Kidney capillary endothelial cell (primary cell): ENCODE measurements at regions not wholly inside any gene's neighbourhood (a gene's known extent, or its start where the extent isn't known, plus 50 kb on each side); places are given as distances from the start of the nearest gene placed in this dataset.

ENCODE experiments used
- DNase-seq: peaks from one replicate; pipeline ENCODE4 v3.0.0-alpha.2; 2018; ENCODE audit warnings: low spot score

DNA sequence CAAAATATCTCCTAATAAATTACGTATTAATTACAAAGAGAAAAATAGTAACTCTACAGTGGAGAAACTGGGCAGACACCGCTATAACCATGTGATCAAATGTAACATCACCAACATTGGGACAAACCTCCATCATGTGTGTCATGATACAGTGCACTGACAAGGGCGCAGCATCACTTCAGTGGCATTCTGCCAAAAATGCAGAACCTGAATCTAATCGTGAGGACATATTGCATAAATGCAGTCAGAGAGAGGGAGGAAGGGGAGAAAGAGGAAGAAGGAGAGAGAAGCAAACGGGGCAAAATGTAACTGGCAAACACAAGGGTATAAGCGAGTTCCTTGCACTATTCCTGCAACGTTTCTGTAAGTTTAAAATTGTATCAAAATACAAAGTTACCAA, 74.2 kb upstream of the MARCHF10 start:
- DNase-seq: no peak

GRCh38 chr17:62880120-62880519, 72.0 kb upstream of the MARCHF10 start:
- no peak for DNase-seq

DNA sequence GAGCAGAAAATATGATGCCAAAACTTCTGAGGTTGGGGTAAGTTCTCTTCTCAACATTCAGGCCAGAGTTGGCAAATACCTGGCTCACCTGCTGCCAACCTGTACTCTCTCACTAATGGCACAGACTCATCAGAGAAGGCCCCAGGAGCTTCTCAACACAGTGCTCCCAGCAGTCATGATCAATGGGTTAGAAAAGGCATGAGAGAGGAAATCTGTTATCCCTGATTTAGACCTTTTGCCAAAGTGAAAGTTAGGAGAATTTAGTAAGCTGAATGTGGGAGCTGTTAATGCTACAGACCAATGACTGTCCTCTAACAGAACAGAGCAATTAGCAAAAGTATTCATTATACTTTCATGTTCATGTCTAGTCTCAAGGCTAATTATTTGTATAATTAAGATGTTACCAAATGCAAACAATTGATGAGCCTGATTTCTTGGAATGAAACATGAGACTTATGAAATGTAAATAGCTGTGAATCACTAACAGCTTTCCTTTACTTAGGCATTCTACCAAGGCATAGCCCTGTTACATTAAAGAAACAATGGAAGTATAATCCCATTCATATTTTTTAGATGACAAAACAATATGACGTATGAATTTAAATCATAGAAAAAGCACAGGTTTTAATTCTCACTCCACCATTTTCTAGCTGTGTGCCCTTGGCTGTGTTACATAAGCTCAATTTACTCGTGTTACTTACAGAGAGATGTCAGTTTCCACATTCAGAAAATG, 68.7 kb upstream of the MARCHF10 start:
- no peak for DNase-seq

- no peak for DNase-seq
Observed at GRCh38 chr17:62876063-62876462, 67.9 kb upstream of the MARCHF10 start.

DNA sequence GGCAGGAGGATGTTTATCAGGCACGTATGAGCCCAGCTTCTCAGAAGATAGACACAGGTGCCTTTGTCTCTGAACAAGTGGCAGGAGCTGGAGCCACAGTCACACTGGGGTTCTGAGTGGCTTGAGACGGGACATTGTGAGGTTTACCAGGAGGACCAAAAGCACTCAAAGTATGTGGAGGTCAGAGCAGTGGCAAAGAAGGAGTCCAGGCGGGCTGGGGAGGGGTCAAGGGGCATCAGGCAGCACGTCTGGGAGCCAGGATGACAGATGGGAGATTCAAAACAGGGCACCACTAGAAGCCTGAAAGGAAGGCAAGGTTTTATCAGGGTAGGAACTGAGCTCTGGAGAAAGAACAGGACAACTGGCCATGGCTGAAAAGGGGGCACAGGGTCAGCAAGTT, 67.2 kb upstream of the MARCHF10 start:
- no peak for DNase-seq

DNA sequence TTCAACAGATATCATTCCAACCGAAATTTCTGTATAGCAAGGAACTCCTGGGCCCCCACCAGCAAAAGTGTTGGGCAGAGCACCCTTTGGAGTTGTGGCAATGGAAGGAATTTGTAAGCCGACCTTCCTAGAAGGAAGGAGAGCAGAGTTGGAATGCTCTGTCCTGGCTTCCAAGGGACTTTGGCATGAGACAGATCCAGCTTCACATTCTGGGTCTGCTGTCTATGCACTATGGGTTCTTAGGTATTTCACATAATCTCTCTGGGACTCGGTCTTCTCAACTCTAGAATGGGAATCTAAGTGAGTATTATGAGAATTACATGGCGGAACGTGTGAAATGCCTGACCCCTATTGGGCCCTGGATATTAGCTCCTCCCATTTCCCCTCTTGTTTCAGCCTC, 63.2 kb upstream of the MARCHF10 start:
- no peak for DNase-seq

- DNase-seq: no peak
Observed at GRCh38 chr17:62870552-62870971, 62.4 kb upstream of the MARCHF10 start.

DNA sequence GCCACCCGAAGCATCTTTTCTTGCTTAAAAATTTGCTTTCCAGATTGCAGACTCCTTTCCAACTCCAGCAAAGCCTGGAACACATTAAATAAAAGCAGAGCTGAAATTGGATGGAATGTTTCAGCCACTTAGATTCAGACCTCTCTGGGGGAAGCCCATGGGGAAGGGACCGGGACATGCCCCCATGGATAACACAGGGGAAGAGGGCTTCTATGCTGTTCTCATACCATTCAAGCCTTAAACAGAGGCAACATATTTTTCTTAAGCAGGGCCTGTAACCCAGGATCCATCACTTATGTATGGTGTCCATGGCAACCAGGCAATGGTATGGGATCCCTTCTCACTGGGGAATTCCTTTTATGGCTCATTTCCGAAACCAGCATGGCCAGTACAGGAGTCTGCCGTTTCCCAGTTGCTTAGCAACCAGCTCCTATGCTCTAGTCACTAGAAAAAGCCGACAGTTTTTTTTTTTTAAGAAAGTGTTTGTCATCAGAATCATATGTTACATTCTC, 62.0 kb upstream of the MARCHF10 start:
- DNase-seq: no peak

- DNase-seq: no peak
Observed at GRCh38 chr17:62868723-62869122, 60.6 kb upstream of the MARCHF10 start.

GRCh38 chr17:62868008-62868407, 59.9 kb upstream of the MARCHF10 start:
- no peak for DNase-seq

DNA sequence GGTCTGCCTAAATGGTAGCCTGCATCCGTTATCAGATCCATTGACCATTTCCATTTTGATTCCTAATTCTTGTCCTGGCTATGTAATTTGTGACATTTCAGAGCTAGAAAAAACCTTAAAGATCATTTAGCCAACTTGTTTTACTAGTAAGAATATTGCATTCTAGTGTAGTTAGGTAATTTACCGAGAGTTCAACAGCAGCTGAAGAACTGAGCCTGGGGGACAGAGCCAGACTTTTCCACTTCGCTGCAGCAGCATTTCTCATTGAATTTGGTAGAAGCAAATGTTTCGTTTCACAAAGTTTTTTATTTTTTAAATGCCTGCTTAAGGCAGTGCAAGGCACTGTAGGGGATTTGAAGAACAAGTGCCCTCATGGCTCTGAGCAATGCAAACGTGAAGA, 59.2 kb upstream of the MARCHF10 start:
- no peak for DNase-seq

DNA sequence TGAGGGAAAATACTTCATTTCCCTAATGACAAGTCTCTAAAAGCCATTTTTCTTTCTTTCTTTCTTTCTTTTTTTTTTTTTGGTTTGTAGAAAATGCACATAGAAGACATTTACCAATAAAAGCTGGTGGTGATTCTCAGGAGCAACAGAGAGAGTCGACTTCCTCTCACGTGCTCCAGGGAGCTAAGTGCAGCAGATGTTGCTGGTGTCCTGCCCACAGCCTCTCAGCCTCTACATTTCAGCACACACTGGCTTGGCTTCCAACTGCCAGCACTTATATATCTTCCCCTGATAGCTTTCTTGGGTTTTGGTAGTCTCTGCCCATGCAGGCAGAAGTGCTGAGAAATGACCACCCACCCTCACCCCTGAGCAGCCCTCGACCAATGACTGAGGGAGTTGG, 58.4 kb upstream of the MARCHF10 start:
- DNase-seq: no peak

DNA sequence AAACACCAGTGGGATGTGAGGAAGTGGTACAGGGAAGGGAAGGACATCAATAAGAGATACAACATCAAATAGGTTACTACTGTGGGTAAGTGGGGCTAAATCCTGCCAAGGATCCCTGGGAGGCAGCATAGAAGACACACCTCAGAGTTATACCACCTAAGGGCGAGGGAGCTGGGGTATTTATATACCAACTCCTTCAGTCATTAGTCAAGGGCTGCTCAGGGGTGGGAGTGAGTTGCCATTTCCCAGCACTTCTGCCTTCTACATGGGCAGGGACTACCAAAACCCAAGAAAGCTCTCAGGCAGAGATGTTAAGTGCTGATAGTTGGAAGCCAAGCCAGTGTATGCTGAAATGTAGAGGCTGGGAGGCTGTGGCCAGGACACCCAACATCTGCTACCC, 57.5 kb upstream of the MARCHF10 start:
- DNase-seq: no peak

DNA sequence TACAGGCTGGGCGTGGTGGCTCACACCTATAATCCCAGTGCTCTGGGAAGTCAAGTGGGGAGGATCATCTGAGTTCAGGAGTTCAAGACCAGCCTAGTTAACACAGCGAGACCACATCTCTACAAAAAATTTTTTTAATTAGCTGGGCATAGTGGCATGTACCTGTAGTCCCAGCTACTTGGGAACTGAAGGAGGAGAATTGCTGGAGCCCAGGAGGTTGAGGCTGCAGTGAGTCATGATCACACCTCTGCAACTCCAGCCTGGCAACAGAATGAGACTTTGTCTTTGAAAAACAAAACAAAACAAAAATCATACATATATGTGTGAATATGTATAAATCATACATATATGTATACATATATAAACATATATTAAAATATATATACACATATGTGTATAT, 54.1 kb upstream of the MARCHF10 start:
- no peak for DNase-seq

DNA sequence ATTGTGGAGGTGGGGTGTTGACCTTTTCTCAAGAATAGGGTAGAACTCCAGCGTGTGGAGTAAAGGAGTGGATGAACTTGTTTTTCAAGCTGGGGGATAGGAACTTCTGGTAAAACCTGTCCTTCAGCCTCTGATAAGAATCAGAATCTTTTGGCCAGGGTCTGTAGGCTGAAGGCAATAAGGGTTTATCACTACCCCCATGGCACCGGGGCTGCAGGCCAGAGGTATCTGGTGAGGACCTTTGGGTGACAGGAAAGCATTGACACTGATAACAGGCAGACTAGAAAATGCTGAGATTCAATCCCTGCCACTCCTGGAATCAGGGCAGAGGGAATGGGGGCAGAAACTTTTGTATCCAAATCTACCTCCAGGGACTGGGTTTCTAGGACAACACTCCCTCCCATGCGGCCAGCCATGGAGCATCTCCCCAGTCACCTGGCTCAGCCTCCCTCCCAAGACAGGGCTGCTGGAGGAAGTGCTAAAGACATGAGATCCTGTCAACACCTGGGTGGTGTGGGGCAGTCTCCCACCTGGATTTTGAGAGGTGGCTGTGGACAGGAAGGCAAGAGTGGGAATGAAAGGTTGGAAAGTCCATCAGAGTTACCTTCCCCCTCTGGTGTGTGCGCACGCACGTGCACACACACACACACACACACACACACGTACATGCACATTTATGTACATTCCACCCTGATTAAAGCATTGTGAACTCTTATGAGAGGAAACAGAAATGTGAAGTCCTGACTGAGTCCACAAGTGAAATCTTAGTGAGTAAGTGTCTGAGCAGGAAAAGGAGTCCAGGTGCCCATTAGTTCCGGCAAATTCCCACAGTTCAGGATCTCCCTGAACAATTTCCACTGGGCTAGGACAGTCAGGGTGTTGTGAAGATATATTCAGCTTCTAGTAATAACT, 53.1 kb upstream of the MARCHF10 start:
- no peak for DNase-seq

DNA sequence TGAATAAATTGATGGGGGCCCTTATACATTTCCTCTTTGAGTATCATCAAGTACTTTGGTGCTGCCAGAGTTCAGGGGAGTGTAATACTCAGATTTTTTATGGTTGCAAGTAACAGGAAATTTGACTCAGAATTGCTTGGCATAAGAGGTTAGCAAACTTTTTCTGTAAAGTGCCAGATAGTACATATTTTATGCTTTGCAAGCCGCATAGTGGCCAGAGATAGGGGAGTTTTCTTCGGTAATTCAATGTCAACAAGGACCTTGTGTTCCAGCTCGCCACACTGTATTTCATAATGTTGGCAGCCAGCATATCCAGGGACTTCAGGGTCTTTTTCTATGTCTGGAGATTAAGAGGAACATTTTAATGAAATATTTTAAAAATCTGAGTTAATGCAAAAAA, 51.0 kb upstream of the MARCHF10 start:
- peak; percentile 20 for DNase-seq
